ENCODE measurements at regions not wholly inside any gene's neighbourhood (a gene's known extent, or its start where the extent isn't known, plus 50 kb on each side); places are given as distances from the start of the nearest gene placed in this dataset.

- no peak for DNase-seq
Measured at GRCh38 chr13:37357548-37357947, 241.0 kb downstream of the POSTN start.

DNA sequence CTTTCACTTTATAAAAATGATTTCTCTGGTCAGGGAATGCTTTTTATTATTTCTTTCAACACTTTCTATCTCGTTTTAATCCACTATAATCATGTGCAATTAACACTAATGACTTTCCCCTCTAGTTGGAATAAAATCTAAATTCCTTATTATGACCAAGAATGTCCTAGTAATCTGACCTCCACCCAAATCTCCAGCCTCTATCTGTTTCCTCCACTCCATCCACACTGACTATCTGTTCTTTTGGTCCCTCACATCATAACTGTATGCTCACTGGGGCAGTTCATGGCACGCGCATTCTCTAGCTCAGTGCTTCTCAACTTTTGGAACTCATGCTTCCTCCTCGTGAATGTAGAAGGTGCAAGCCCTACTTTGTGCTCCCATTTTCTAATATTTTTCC is 244.7 kb downstream of the POSTN start:
- DNase-seq, result no peak

DNA sequence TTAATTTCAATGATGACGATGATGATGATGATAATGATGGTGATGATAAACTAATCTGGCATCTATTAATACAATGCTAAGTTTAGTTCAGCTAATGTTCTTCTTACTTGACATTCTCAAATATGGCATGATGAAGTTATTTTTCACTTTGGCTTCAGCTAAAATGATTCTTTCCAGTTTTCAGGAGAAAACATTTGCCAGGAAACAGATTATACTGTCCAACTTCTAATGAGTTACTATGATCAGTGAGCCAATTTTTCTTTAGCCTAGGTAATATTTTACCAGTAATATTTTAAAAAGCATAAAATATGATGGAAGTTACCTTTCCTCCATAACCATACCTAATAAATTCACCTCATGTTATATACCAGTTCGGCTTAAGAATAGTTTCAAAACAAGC is 245.7 kb upstream of the CSNK1A1L start:
- no peak for DNase-seq

DNA sequence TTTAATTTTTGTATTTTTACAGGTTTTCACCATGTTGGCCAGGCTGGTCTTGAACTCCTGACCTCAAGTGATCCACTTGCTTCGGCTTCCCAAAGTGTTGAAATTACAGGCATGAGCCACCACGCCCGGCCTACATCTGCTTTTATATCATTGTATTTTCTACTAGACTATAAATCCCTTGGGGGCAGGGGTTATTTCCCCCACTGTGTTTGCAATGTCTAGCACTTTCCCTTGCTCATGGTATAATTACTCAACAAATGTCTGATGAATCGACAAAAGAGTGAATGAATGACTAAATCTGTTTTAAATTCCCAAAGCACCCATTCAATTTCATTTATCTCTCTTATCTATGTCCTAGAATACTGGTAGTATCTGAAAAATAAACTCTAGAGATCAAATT is 244.5 kb upstream of the CSNK1A1L start:
- no peak for DNase-seq

GRCh38 chr13:37348916-37349643 is 243.6 kb upstream of the CSNK1A1L start:
- DNase-seq, result no peak

- DNase-seq, result no peak
Measured at GRCh38 chr13:37345869-37346268, 240.4 kb upstream of the CSNK1A1L start.

- DNase-seq, result no peak
Measured at GRCh38 chr13:37345391-37345790, 239.9 kb upstream of the CSNK1A1L start.

- no peak for DNase-seq
Measured at GRCh38 chr13:37344056-37344455, 238.6 kb upstream of the CSNK1A1L start.

- DNase-seq, result no peak
Measured at GRCh38 chr13:37342205-37342604, 236.7 kb upstream of the CSNK1A1L start.

DNA sequence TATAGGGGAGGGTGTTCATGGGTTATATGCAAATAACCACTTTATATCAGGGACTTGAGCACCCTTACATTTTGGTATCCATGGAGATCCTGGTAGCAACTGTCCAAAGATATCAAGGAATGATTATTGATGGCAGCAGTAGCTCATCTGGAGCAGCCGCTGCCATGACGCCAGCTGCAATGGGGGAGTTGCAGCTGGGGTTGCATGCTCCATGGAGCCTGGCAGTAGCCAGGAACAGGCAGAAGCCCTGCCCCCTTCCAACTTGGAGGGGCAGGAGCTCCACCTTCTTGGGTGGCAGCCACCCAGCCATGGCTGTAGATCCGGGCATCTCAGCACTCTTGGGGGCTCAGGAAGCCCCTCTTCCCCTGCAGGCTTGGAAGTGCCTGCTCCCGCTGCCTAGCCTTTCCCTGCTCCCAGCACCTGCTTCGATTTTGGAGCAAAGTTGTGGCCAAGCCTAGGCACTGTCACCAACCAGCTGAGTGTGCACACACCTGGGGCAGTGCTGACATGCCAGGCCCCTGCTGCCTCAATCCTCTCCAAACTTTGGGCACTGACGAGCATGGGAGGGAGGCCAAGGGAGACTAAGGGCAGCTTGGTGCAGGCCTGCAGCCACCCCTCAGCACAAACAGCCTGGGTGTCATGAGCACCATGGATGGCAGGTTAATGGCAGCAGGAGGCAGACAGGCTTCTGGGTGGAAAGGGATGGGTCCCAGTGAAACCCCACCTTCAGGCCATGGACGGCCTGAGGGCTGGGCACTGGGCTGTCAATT is 235.6 kb upstream of the CSNK1A1L start:
- no peak for DNase-seq

DNA sequence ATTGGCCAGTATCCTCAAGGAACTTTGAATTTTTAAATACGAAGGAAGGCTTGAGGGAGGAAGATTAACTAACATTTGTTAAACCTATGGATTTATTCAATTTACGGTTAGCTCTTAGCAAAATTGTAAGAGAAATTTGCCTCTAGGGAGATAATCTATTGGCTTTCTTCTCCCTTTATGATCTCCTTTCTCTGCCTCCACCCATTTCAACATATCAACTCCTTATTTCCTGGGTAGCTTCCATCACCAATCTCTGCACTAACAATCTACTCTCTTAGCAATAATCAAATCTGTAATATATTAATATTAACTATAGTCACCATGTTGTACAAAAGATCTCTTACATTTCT is 233.9 kb upstream of the CSNK1A1L start:
- no peak for DNase-seq

GRCh38 chr13:37338726-37339385 is 233.4 kb upstream of the CSNK1A1L start:
- no peak for DNase-seq

DNA sequence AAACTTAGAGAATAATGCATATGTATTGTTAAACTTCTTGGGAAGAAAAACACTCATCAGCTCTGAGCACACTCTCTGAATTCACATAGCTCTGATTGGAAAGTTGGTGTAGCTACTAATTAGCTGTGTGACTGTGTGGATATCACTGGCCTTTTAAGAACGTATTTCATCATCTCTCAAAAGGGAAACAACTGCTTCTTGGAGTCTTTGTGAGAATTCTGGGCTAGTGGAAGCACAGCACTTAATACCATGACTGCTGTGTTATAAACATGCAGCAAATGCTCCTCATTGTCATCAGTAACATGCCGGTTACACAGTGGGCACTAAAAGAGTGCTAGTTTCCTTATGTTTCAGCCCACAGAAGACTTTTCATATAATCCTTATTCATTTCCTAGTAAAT is 220.9 kb upstream of the CSNK1A1L start:
- no peak for DNase-seq

- no peak for DNase-seq
Measured at GRCh38 chr13:37319031-37319443, 213.6 kb upstream of the CSNK1A1L start.

- DNase-seq, result no peak
Measured at GRCh38 chr13:37316935-37317334, 211.5 kb upstream of the CSNK1A1L start.

- DNase-seq, result no peak
Measured at GRCh38 chr13:37313372-37313771, 207.9 kb upstream of the CSNK1A1L start.

- DNase-seq, result no peak
Measured at GRCh38 chr13:37306778-37307544, 201.5 kb upstream of the CSNK1A1L start.

GRCh38 chr13:37303606-37304005 is 198.1 kb upstream of the CSNK1A1L start:
- DNase-seq, result no peak

DNA sequence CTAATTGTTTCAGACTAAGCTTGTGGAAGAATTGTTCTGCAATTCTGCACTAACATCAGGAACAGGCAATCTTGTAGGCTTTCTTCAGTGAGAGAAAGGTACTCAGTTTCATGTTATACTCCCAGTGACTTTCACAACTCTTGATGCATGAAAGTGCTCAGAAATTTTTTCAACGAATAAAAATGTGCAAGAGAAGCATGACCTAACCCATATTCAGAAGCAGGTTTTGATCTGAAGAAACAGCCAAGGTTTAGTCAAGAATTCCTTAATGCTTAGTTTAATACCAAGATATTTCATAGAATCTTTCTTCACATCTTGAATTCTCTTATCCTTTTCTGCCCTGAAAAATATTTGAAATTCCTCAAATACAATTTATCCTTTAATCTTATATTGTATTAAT is 197.2 kb upstream of the CSNK1A1L start:
- DNase-seq, result no peak

DNA sequence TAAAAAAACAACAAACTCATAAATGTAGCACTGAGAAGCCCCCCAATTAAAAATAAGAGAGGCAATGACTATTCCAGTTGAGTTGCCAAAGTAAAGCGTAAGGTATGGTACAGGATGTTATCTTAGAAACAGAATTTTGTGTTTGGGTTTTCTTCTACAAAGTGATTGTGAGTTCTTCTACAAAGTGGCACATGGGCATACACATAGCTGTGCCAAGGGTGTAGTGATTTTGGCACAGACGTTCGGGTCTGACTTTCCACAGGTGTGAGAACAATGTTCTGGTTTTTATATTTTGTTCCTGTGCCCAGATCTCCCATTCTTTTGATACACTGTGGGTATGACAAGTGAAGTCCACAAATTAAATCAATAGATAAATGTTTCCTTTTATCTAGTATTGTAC is 190.1 kb upstream of the CSNK1A1L start:
- no peak for DNase-seq

DNA sequence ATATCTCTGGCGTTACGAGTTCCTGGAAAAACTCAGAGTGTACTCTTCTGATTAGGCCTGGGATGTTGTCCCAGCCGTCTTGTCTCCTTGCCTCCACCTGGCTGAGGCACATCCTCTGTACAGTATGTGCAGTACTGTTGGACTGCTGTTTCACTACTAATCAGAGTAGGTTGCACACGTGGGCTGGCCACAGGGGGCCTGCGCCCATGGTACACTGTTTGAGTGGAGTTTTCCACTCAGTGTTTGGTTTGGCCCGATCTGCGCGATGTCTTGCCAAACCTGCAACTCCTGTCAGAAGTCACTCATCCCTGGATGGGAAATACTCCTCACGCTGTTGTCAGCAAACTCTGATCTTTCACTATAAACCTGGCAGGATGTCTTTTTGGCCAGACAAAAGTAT is 189.6 kb upstream of the CSNK1A1L start:
- DNase-seq, result no peak

DNA sequence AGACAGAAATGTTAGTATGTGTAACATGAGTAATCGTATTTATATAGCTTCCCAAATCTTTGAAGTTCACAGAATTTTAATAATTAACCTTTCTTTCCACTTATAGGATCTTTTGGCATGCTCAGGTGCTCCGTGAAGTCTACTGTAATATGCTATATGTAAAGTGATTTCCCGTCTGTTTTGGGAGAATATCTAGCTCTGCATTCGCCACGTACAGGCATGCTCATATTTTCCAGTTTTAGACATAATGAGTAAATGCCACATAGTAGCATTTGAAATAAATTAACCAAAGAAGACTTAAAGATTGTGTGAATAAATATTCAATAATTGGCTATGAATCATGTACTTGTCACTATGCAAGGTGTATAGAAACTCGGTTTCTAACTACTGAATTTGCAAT is 189.0 kb upstream of the CSNK1A1L start:
- DNase-seq, result no peak

GRCh38 chr13:37293295-37293694 is 187.8 kb upstream of the CSNK1A1L start:
- no peak for DNase-seq
